ENCODE measurements at regions not wholly inside any gene's neighbourhood (a gene's known extent, or its start where the extent isn't known, plus 50 kb on each side); places are given as distances from the start of the nearest gene placed in this dataset.

DNA sequence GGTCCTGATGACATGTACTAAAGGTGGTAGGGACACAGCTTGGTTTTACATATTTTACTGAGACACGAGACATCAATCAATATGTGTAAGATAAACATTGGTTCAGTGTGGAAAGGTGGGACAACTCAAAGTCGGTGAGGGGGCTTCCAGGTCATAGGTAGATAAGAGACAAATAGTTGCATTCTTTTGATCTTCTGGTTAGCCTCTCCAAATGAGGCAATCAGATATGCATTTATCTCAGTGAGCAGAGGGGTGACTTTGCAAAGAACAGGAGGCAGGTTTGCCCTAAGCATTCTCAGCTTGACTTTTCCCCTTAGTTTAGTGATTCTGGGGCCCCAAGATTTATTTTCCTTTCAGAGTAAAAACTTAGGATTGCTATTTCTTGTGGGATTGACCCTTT lies 706.9 kb downstream of the GLUD2 start:
- CTCF ChIA-PET, result no interaction called here
- no peaks in the 10 kb centered on the region for H3K9me3 Mint-ChIP-seq (ENCODE audit: insufficient read depth)
- no peaks in the 10 kb centered on the region for H3K79me2 ChIP-seq (ENCODE audit: control insufficient read depth, insufficient read depth, low read length)
- no peak overlapping the region for H3K4me3 Mint-ChIP-seq
- POLR2A ChIA-PET, result no interaction called here
- TF ChIP-seq, protein P1, sequence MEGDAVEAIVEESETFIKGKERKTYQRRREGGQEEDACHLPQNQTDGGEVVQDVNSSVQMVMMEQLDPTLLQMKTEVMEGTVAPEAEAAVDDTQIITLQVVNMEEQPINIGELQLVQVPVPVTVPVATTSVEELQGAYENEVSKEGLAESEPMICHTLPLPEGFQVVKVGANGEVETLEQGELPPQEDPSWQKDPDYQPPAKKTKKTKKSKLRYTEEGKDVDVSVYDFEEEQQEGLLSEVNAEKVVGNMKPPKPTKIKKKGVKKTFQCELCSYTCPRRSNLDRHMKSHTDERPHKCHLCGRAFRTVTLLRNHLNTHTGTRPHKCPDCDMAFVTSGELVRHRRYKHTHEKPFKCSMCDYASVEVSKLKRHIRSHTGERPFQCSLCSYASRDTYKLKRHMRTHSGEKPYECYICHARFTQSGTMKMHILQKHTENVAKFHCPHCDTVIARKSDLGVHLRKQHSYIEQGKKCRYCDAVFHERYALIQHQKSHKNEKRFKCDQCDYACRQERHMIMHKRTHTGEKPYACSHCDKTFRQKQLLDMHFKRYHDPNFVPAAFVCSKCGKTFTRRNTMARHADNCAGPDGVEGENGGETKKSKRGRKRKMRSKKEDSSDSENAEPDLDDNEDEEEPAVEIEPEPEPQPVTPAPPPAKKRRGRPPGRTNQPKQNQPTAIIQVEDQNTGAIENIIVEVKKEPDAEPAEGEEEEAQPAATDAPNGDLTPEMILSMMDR (IDR thresholded peaks at IDR 0.05), result no peak
- no peak for TF ChIP-seq EZH2 (IDR thresholded peaks at IDR 0.05; ENCODE audit: borderline replicate concordance, insufficient read depth, low read depth, low read length, poor library complexity, severe bottlenecking)
- H3K27ac Mint-ChIP-seq, result no peak overlapping the region
- H3K36me3 ChIP-seq (replicated peaks in 1 of 2; ENCODE audit: control extremely low read depth in 1 of 2, control insufficient read depth in 1 of 2, extremely low read depth in 1 of 2, insufficient read depth in 2 of 2, low read length in 1 of 2), result no peaks in the 10 kb centered on the region
- no peak overlapping the region for H3K27ac ChIP-seq (ENCODE audit: low read length in 2 of 2)
- no peaks in the 10 kb centered on the region for H3K27me3 Mint-ChIP-seq
- no peak for DNase-seq
- no peak for ATAC-seq (ENCODE audit: low read depth)
- no peak overlapping the region for H3K9ac ChIP-seq (ENCODE audit: low read length)
- no peaks in the 10 kb centered on the region for H3K9me3 ChIP-seq (ENCODE audit: control extremely low read depth in 1 of 3, control insufficient read depth in 2 of 3, insufficient read depth in 1 of 3, low read length in 2 of 3)
- intact Hi-C loops (cut with micrococcal nuclease), result no loop called here
- no peak overlapping the region for H2AFZ ChIP-seq (ENCODE audit: insufficient read depth, low read depth, low read length, poor library complexity, severe bottlenecking)
- H3K27me3 ChIP-seq (replicated peaks in 1 of 4; ENCODE audit: control extremely low read depth in 1 of 4, control insufficient read depth in 3 of 4, insufficient read depth in 4 of 4, low read length in 3 of 4), result no peaks in the 10 kb centered on the region
- no peak overlapping the region for H3K4me3 ChIP-seq (ENCODE audit: control extremely low read depth in 1 of 5, extremely low read depth in 1 of 5, insufficient read depth in 1 of 5, low read depth in 2 of 5, low read length in 4 of 5)
- no peaks in the 10 kb centered on the region for H4K20me1 ChIP-seq (ENCODE audit: control insufficient read depth, insufficient read depth, low read length, poor library complexity, severe bottlenecking)
- H3K4me1 ChIP-seq (ENCODE audit: control insufficient read depth in 2 of 2, insufficient read depth in 2 of 2, low read length in 2 of 2), result no peaks in the 10 kb centered on the region
- no peak overlapping the region for H3K4me2 ChIP-seq (replicated peaks; ENCODE audit: low read depth, low read length, poor library complexity, severe bottlenecking)
- no CpG with 5 or more reads among the region's 2 CpGs for WGBS (ENCODE audit: insufficient coverage)
- no peaks in the 10 kb centered on the region for H3K4me1 Mint-ChIP-seq

DNA sequence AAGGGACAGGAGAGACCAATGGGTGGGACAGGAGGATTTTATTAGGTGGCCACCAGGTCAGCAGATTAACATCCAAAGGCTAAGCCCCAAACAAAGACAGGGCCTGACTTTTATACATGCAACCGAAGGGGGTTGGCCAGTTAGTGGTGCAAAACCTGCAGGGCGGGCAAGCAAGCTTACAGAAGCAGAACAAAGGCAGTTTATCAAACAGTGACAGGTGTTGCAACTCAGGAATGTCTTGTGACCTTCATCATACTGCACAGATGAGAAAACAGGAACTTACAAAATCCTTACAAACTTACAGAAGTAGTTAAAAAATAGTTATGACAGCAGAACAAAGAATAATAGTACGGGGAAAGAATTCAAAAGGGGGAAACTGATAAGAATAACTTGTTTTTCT lies 708.1 kb downstream of the GLUD2 start:
- Histone ChIP-seq H3K4me1 (ENCODE audit: control insufficient read depth in 2 of 2, insufficient read depth in 2 of 2, low read length in 2 of 2) (no peaks in the 10 kb centered on the region), H3K4me3 (ENCODE audit: control extremely low read depth in 1 of 5, extremely low read depth in 1 of 5, insufficient read depth in 1 of 5, low read depth in 2 of 5, low read length in 4 of 5) (no peak overlapping the region), H3K9me3 (ENCODE audit: control extremely low read depth in 1 of 3, control insufficient read depth in 2 of 3, insufficient read depth in 1 of 3, low read length in 2 of 3) (no peaks in the 10 kb centered on the region), H3K27ac (ENCODE audit: low read length in 2 of 2) (no peak overlapping the region), H3K36me3 (replicated peaks in 1 of 2; ENCODE audit: control extremely low read depth in 1 of 2, control insufficient read depth in 1 of 2, extremely low read depth in 1 of 2, insufficient read depth in 2 of 2, low read length in 1 of 2) (no peaks in the 10 kb centered on the region), H4K20me1 (ENCODE audit: control insufficient read depth, insufficient read depth, low read length, poor library complexity, severe bottlenecking) (no peaks in the 10 kb centered on the region), H3K9ac (ENCODE audit: low read length) (no peak overlapping the region), H3K79me2 (ENCODE audit: control insufficient read depth, insufficient read depth, low read length) (no peaks in the 10 kb centered on the region), H3K27me3 (replicated peaks in 1 of 4; ENCODE audit: control extremely low read depth in 1 of 4, control insufficient read depth in 3 of 4, insufficient read depth in 4 of 4, low read length in 3 of 4) (no peaks in the 10 kb centered on the region), H3K4me2 (replicated peaks; ENCODE audit: low read depth, low read length, poor library complexity, severe bottlenecking) (no peak overlapping the region), H2AFZ (ENCODE audit: insufficient read depth, low read depth, low read length, poor library complexity, severe bottlenecking) (no peak overlapping the region)
- intact Hi-C loops (cut with micrococcal nuclease), result no loop called here
- POLR2A ChIA-PET, result no interaction called here
- no peak for TF ChIP-seq EZH2 (IDR thresholded peaks at IDR 0.05; ENCODE audit: borderline replicate concordance, insufficient read depth, low read depth, low read length, poor library complexity, severe bottlenecking)
- TF ChIP-seq, protein P1 (IDR thresholded peaks at IDR 0.05), result no peak
- Mint-ChIP-seq H3K27ac (no peak overlapping the region), H3K27me3 (no peaks in the 10 kb centered on the region), H3K4me3 (no peak overlapping the region), H3K9me3 (ENCODE audit: insufficient read depth) (no peaks in the 10 kb centered on the region), H3K4me1 (no peaks in the 10 kb centered on the region)
- no peak for ATAC-seq (ENCODE audit: low read depth)
- CTCF ChIA-PET, result no interaction called here
- DNase-seq, result no peak
- WGBS (ENCODE audit: insufficient coverage), result 69% methylated on average over 2 of the region's 3 CpGs

All from B cell (primary cell).